NCI-H1694 treated with DMSO at 0.1 percent for 48 hours (cell line): ENCODE measurements at regions not wholly inside any gene's neighbourhood (a gene's known extent, or its start where the extent isn't known, plus 50 kb on each side); places are given as distances from the start of the nearest gene placed in this dataset.
"Not testable (repeated sequence)": the region's sequence is repeated elsewhere in the genome, so short reads cannot be mapped to it uniquely, and the experiment has no call there.

ENCODE experiments used
- DNase-seq: peaks from one replicate; lab custom pipeline; 2025; lab: John Stamatoyannopoulos, UW

- DNase-seq, result no peak
These were observed 78.1 kb upstream of the YWHAQ start for GRCh38 chr2:9708683-9709538.

- DNase-seq, result no peak
These were observed 78.9 kb upstream of the YWHAQ start for GRCh38 chr2:9709539-9710285.

GRCh38 chr2:9710311-9710710 lies 79.5 kb upstream of the YWHAQ start:
- DNase-seq, result no peak

- DNase-seq, result no peak
These were observed 81.5 kb upstream of the YWHAQ start for GRCh38 chr2:9712263-9712662.

- no peak for DNase-seq
These were observed 83.9 kb upstream of the YWHAQ start for GRCh38 chr2:9714630-9715214.

GRCh38 chr2:9715238-9715637 lies 84.4 kb upstream of the YWHAQ start:
- no peak for DNase-seq

GRCh38 chr2:9717886-9718451 lies 87.2 kb upstream of the YWHAQ start:
- DNase-seq, result no peak

- peak; percentile 89 for DNase-seq
These were observed 89.7 kb upstream of the YWHAQ start for GRCh38 chr2:9720352-9721093.

- no peak for DNase-seq
These were observed 90.5 kb upstream of the YWHAQ start for GRCh38 chr2:9721344-9721743.

- DNase-seq, result no peak
These were observed 91.7 kb upstream of the YWHAQ start for GRCh38 chr2:9722451-9722850.

GRCh38 chr2:9724565-9724964 lies 93.8 kb upstream of the YWHAQ start:
- DNase-seq, result no peak

GRCh38 chr2:9725106-9725505 lies 94.3 kb upstream of the YWHAQ start:
- DNase-seq, result no peak

GRCh38 chr2:9726016-9726415 lies 95.2 kb upstream of the YWHAQ start:
- DNase-seq, result not testable (repeated sequence)

- DNase-seq, result not testable (repeated sequence)
These were observed 99.7 kb upstream of the YWHAQ start for GRCh38 chr2:9730523-9730922.

GRCh38 chr2:9732824-9733223 lies 102.0 kb upstream of the YWHAQ start:
- no peak for DNase-seq

- no peak for DNase-seq
These were observed 103.5 kb upstream of the YWHAQ start for GRCh38 chr2:9734308-9734707.

GRCh38 chr2:9735335-9735734 lies 104.5 kb upstream of the YWHAQ start:
- no peak for DNase-seq

- DNase-seq, result no peak
These were observed 105.2 kb upstream of the YWHAQ start for GRCh38 chr2:9736021-9736420.

GRCh38 chr2:9737053-9737875 lies 106.0 kb upstream of the TAF1B start:
- peak; percentile 25 for DNase-seq

- no peak for DNase-seq
These were observed 105.2 kb upstream of the TAF1B start for GRCh38 chr2:9738062-9738461.
